Memory B cell (primary cell): ENCODE measurements at regions not wholly inside any gene's neighbourhood (a gene's known extent, or its start where the extent isn't known, plus 50 kb on each side); places are given as distances from the start of the nearest gene placed in this dataset.
"Not testable (repeated sequence)": the region's sequence is repeated elsewhere in the genome, so short reads cannot be mapped to it uniquely, and the experiment has no call there.

ENCODE experiments used
- ATAC-seq: fragments of 150-1000 bp; cut with Tn5 transposase; 2 replicates; pipeline ENCODE4 v1.10.0; 2021; ENCODE audit warnings: low read depth, mild to moderate bottlenecking, moderate library complexity
- DNase-seq, 2 donors: peaks; one replicate each; pipeline ENCODE4 v3.0.0; 2022; ENCODE audit warnings: low spot score in 2 of 2
- H3K27ac Mint-ChIP-seq: one replicate; pipeline ENCODE4 v1.8.0; 2022; ENCODE audit warnings: mild to moderate bottlenecking, moderate library complexity, mixed read lengths
- H3K27me3 Mint-ChIP-seq: one replicate; pipeline ENCODE4 v1.8.0; 2022; ENCODE audit warnings: mixed read lengths
- H3K36me3 Mint-ChIP-seq: one replicate; pipeline ENCODE4 v1.8.0; 2022; ENCODE audit warnings: mild to moderate bottlenecking, mixed read lengths
- H3K4me1 Mint-ChIP-seq: one replicate; pipeline ENCODE4 v1.8.0; 2022; ENCODE audit warnings: mixed read lengths
- H3K4me3 Mint-ChIP-seq: one replicate; pipeline ENCODE4 v1.8.0; 2022; ENCODE audit warnings: mild to moderate bottlenecking, moderate library complexity, mixed read lengths
- H3K9me3 Mint-ChIP-seq: one replicate; pipeline ENCODE4 v1.8.0; 2022; ENCODE audit warnings: mixed read lengths

- not testable (repeated sequence) for ATAC-seq, H3K9me3 Mint-ChIP-seq, H3K27ac Mint-ChIP-seq, H3K4me1 Mint-ChIP-seq, H3K27me3 Mint-ChIP-seq, H3K36me3 Mint-ChIP-seq, H3K4me3 Mint-ChIP-seq, DNase-seq
Measured at GRCh38 chr21:10382580-10382979, 138.8 kb upstream of the TPTE start.

GRCh38 chr21:10383571-10383970 is 137.8 kb upstream of the TPTE start:
- not testable (repeated sequence) for H3K4me3 Mint-ChIP-seq, H3K9me3 Mint-ChIP-seq, ATAC-seq, DNase-seq, H3K27me3 Mint-ChIP-seq, H3K27ac Mint-ChIP-seq, H3K36me3 Mint-ChIP-seq, H3K4me1 Mint-ChIP-seq

- not testable (repeated sequence) for H3K4me3 Mint-ChIP-seq, ATAC-seq, H3K9me3 Mint-ChIP-seq, H3K27ac Mint-ChIP-seq, H3K27me3 Mint-ChIP-seq, H3K4me1 Mint-ChIP-seq, DNase-seq, H3K36me3 Mint-ChIP-seq
Measured at GRCh38 chr21:10384304-10384861, 137.0 kb upstream of the TPTE start.

GRCh38 chr21:10385202-10385601 is 136.2 kb upstream of the TPTE start:
- H3K4me1 Mint-ChIP-seq, H3K36me3 Mint-ChIP-seq, DNase-seq, H3K4me3 Mint-ChIP-seq, H3K27ac Mint-ChIP-seq, H3K27me3 Mint-ChIP-seq, H3K9me3 Mint-ChIP-seq, ATAC-seq: not testable (repeated sequence)

GRCh38 chr21:10385898-10386527 is 135.4 kb upstream of the TPTE start:
- DNase-seq, H3K36me3 Mint-ChIP-seq, H3K27me3 Mint-ChIP-seq, ATAC-seq, H3K4me3 Mint-ChIP-seq, H3K4me1 Mint-ChIP-seq, H3K27ac Mint-ChIP-seq, H3K9me3 Mint-ChIP-seq: not testable (repeated sequence)

- H3K9me3 Mint-ChIP-seq, DNase-seq, H3K36me3 Mint-ChIP-seq, H3K4me3 Mint-ChIP-seq, H3K4me1 Mint-ChIP-seq, H3K27me3 Mint-ChIP-seq, ATAC-seq, H3K27ac Mint-ChIP-seq: not testable (repeated sequence)
Measured at GRCh38 chr21:10387692-10388450, 133.5 kb upstream of the TPTE start.

- not testable (repeated sequence) for H3K4me1 Mint-ChIP-seq, H3K4me3 Mint-ChIP-seq, H3K27ac Mint-ChIP-seq
Measured at GRCh38 chr21:10388625-10389024, 132.8 kb upstream of the TPTE start.

GRCh38 chr21:10392301-10392700 is 129.1 kb upstream of the TPTE start:
- H3K4me3 Mint-ChIP-seq, H3K36me3 Mint-ChIP-seq, H3K4me1 Mint-ChIP-seq, H3K9me3 Mint-ChIP-seq, H3K27me3 Mint-ChIP-seq, DNase-seq, H3K27ac Mint-ChIP-seq, ATAC-seq: not testable (repeated sequence)

More at GRCh38 chr21:10388625-10389024, 132.8 kb upstream of the TPTE start:
- not testable (repeated sequence) for H3K27me3 Mint-ChIP-seq, DNase-seq, H3K36me3 Mint-ChIP-seq, H3K9me3 Mint-ChIP-seq, ATAC-seq

- not testable (repeated sequence) for DNase-seq, H3K4me3 Mint-ChIP-seq, H3K4me1 Mint-ChIP-seq, H3K27ac Mint-ChIP-seq, H3K27me3 Mint-ChIP-seq, H3K9me3 Mint-ChIP-seq, H3K36me3 Mint-ChIP-seq, ATAC-seq
Measured at GRCh38 chr21:10395963-10396362, 125.4 kb upstream of the TPTE start.

- not testable (repeated sequence) for H3K9me3 Mint-ChIP-seq, H3K27ac Mint-ChIP-seq, H3K36me3 Mint-ChIP-seq, ATAC-seq, H3K4me1 Mint-ChIP-seq, DNase-seq, H3K27me3 Mint-ChIP-seq, H3K4me3 Mint-ChIP-seq
Measured at GRCh38 chr21:10397495-10397915, 123.9 kb upstream of the TPTE start.

GRCh38 chr21:10398692-10399489 is 122.5 kb upstream of the TPTE start:
- ATAC-seq, H3K27me3 Mint-ChIP-seq, H3K4me3 Mint-ChIP-seq, H3K36me3 Mint-ChIP-seq, DNase-seq, H3K27ac Mint-ChIP-seq, H3K9me3 Mint-ChIP-seq, H3K4me1 Mint-ChIP-seq: not testable (repeated sequence)

GRCh38 chr21:10400622-10401361 is 120.6 kb upstream of the TPTE start:
- H3K27me3 Mint-ChIP-seq, H3K27ac Mint-ChIP-seq, ATAC-seq, DNase-seq, H3K9me3 Mint-ChIP-seq, H3K4me3 Mint-ChIP-seq, H3K36me3 Mint-ChIP-seq, H3K4me1 Mint-ChIP-seq: not testable (repeated sequence)

GRCh38 chr21:10402461-10402860 is 118.9 kb upstream of the TPTE start:
- H3K4me3 Mint-ChIP-seq, DNase-seq, H3K27me3 Mint-ChIP-seq, H3K4me1 Mint-ChIP-seq, H3K27ac Mint-ChIP-seq, ATAC-seq, H3K9me3 Mint-ChIP-seq, H3K36me3 Mint-ChIP-seq: not testable (repeated sequence)
